Hepatocyte (in vitro differentiated cells): ENCODE measurements at regions not wholly inside any gene's neighbourhood (a gene's known extent, or its start where the extent isn't known, plus 50 kb on each side); places are given as distances from the start of the nearest gene placed in this dataset.

Experiments used
- DNase-seq: peaks from one replicate; pipeline ENCODE4 v3.0.0-alpha.2; 2016; ENCODE audit warnings: low spot score
- H2AFZ ChIP-seq: fragments of 200-600 bp; sonication (generic); 2 replicates; pipeline ENCODE4 v1.6.0; 2016; ENCODE audit warnings: antibody characterized with exemption, mild to moderate bottlenecking
- H3K27ac ChIP-seq: fragments of 200-600 bp; sonication (generic); 2 replicates; pipeline ENCODE4 v1.5.1; 2016; ENCODE audit warnings: mild to moderate bottlenecking
- H3K27me3 ChIP-seq: fragments of 200-600 bp; sonication (generic); 2 replicates; pipeline ENCODE4 v1.6.1; 2016
- H3K36me3 ChIP-seq: fragments of 200-600 bp; sonication (generic); replicated peaks from 2 replicates; pipeline ENCODE4 v1.5.1; 2016; ENCODE audit warnings: low read depth; ENCODE audit not compliant: insufficient read depth
- H3K4me1 ChIP-seq: fragments of 200-600 bp; sonication (generic); 2 replicates; pipeline ENCODE4 v1.5.1; 2016; ENCODE audit warnings: mild to moderate bottlenecking, moderate library complexity; ENCODE audit not compliant: insufficient read depth
- H3K4me2 ChIP-seq: fragments of 200-600 bp; sonication (generic); 2 replicates; pipeline ENCODE4 v1.6.0; 2016
- H3K4me3 ChIP-seq: fragments of 200-600 bp; sonication (generic); 2 replicates; pipeline ENCODE4 v1.5.1; 2016; ENCODE audit warnings: mild to moderate bottlenecking
- H3K79me2 ChIP-seq: fragments of 200-600 bp; sonication (generic); 2 replicates; pipeline ENCODE4 v1.6.0; 2017; ENCODE audit warnings: mild to moderate bottlenecking
- H3K9me2 ChIP-seq: fragments of 200-600 bp; sonication (generic); replicated peaks from 2 replicates; pipeline ENCODE4 v1.6.0; 2017; ENCODE audit warnings: mild to moderate bottlenecking; ENCODE audit not compliant: insufficient read depth
- H3K9me3 ChIP-seq: fragments of 200-600 bp; sonication (generic); 2 replicates; pipeline ENCODE4 v1.5.1; 2016; ENCODE audit warnings: low read depth, mild to moderate bottlenecking
- H4K20me1 ChIP-seq: fragments of 200-600 bp; sonication (generic); 2 replicates; pipeline ENCODE4 v1.6.0; 2016; ENCODE audit warnings: mild to moderate bottlenecking; ENCODE audit not compliant: insufficient read depth, poor library complexity, severe bottlenecking
- EZH2 ChIP-seq: fragments of 200-600 bp; sonication (generic); IDR thresholded peaks from 2 replicates; pipeline ENCODE4 v1.6.1; 2016; ENCODE audit warnings: antibody characterized with exemption, mild to moderate bottlenecking, borderline replicate concordance
- EZH2phosphoT487 ChIP-seq: fragments of 200-600 bp; sonication (generic); IDR thresholded peaks from one replicate; pipeline ENCODE4 v1.6.1; 2018; ENCODE audit warnings: antibody characterized with exemption, mild to moderate bottlenecking, low read depth, moderate library complexity; ENCODE audit not compliant: unreplicated experiment, severe bottlenecking
- whole genome bisulfite sequencing: methylation state at CpG from one replicate; pipeline ENCODE4 v1.1.6; 2016; ENCODE audit warnings: low lambda C conversion rate; ENCODE audit errors: missing lambda C conversion rate; 5-methylcytosine and 5-hydroxymethylcytosine counted together
- TF ChIP-seq, protein P1 (sequence below): fragments of 200-600 bp; sonication (generic); IDR thresholded peaks from 2 replicates; pipeline ENCODE4 v1.5.1; 2016; ENCODE audit warnings: antibody characterized with exemption, mild to moderate bottlenecking; ENCODE audit not compliant: poor library complexity

DNA sequence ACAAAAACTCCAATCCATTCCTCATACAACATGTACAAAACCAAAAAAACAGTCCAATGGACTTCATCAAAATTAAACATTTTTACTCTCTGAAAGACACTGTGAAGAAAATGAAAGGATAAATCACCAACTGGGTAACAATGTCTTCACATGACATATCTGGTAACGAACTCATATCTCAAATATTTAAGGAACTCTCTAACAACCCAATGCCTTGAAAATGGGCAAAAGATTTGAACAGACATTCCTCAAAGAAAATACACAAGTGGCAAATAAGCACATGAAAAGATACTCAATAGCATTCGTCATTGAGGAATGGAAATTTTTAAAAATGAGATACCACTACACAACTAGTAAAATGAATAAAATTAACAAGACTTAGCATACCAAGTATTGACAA lies 198.7 kb upstream of the RASSF8 start:
- H3K4me1 ChIP-seq, result peaks cover 23% of the 10 kb centered on the region
- H3K27me3 ChIP-seq, result no peaks in the 10 kb centered on the region
- H4K20me1 ChIP-seq, result no peaks in the 10 kb centered on the region
- no peaks in the 10 kb centered on the region for H3K9me3 ChIP-seq
- H2AFZ ChIP-seq, result no peak overlapping the region
- TF ChIP-seq, protein P1, sequence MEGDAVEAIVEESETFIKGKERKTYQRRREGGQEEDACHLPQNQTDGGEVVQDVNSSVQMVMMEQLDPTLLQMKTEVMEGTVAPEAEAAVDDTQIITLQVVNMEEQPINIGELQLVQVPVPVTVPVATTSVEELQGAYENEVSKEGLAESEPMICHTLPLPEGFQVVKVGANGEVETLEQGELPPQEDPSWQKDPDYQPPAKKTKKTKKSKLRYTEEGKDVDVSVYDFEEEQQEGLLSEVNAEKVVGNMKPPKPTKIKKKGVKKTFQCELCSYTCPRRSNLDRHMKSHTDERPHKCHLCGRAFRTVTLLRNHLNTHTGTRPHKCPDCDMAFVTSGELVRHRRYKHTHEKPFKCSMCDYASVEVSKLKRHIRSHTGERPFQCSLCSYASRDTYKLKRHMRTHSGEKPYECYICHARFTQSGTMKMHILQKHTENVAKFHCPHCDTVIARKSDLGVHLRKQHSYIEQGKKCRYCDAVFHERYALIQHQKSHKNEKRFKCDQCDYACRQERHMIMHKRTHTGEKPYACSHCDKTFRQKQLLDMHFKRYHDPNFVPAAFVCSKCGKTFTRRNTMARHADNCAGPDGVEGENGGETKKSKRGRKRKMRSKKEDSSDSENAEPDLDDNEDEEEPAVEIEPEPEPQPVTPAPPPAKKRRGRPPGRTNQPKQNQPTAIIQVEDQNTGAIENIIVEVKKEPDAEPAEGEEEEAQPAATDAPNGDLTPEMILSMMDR, result no peak
- no peak for TF ChIP-seq EZH2phosphoT487
- TF ChIP-seq EZH2, result no peak
- H3K79me2 ChIP-seq, result no peaks in the 10 kb centered on the region
- no peaks in the 10 kb centered on the region for H3K36me3 ChIP-seq
- no peak overlapping the region for H3K4me3 ChIP-seq
- H3K4me2 ChIP-seq, result no peak overlapping the region
- WGBS, result 82% methylated on average over 2 of the region's 2 CpGs
- DNase-seq, result no peak
- H3K27ac ChIP-seq, result no peak overlapping the region
- no peaks in the 10 kb centered on the region for H3K9me2 ChIP-seq

DNA sequence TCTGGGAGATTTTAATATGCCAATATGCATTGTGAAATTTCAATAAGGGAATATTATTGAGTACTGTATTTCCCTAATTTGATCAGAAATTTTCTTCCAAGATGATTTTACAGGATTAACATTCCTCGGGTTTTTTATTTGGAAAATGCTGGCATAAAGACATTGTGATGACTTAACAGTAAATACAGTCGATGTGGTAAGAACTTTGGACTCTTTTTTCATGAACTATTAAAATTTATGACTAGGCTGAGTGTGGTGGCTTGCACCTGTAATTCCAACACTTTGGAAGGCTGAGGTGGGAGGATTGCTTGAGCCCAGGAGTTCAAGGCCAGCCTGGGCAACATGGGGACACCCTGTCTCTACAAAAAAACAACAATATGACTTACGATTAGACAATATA lies 197.1 kb upstream of the RASSF8 start:
- Histone ChIP-seq H3K36me3 (no peaks in the 10 kb centered on the region), H3K9me2 (no peaks in the 10 kb centered on the region), H3K4me2 (no peak overlapping the region), H3K4me3 (no peak overlapping the region), H3K27ac (no peak overlapping the region), H4K20me1 (no peaks in the 10 kb centered on the region), H3K4me1 (peaks cover 13% of the 10 kb centered on the region), H3K27me3 (no peaks in the 10 kb centered on the region), H3K9me3 (no peaks in the 10 kb centered on the region), H3K79me2 (no peaks in the 10 kb centered on the region), H2AFZ (no peak overlapping the region)
- TF ChIP-seq, protein P1, result no peak
- no peak for TF ChIP-seq EZH2
- TF ChIP-seq EZH2phosphoT487, result no peak
- 67% methylated on average over 3 of the region's 3 CpGs for WGBS
- no peak for DNase-seq

DNA sequence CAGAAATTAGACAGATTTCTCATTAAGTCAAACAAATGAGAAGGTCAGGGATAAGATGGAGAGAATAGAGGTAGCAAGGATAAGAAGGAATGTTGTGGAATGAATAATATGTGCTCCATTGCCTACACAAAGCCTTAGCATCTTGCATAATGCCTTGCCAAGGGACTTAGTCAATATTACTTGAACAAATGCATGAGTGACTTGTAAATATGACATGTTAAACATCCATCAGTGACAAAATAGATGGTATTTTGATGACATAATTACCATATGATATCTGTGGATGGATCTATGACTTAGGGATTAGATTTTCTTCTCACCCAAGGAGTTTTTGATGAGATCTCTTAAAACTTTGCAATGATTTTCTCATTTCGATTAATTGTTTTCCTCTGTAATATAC lies 194.1 kb upstream of the RASSF8 start:
- H3K79me2 ChIP-seq, result no peaks in the 10 kb centered on the region
- TF ChIP-seq, protein P1, result no peak
- TF ChIP-seq EZH2 (no peak), EZH2phosphoT487 (no peak)
- no peaks in the 10 kb centered on the region for H4K20me1 ChIP-seq
- no peaks in the 10 kb centered on the region for H3K9me2 ChIP-seq
- 82% methylated on average over 1 of the region's 1 CpG for WGBS
- no peak for DNase-seq
- H3K4me3 ChIP-seq, result no peak overlapping the region
- no peaks in the 10 kb centered on the region for H3K36me3 ChIP-seq
- no peaks in the 10 kb centered on the region for H3K27me3 ChIP-seq
- H2AFZ ChIP-seq, result no peak overlapping the region
- H3K4me1 ChIP-seq, result no peaks in the 10 kb centered on the region
- H3K4me2 ChIP-seq, result no peak overlapping the region
- H3K27ac ChIP-seq, result no peak overlapping the region
- H3K9me3 ChIP-seq, result no peaks in the 10 kb centered on the region

DNA sequence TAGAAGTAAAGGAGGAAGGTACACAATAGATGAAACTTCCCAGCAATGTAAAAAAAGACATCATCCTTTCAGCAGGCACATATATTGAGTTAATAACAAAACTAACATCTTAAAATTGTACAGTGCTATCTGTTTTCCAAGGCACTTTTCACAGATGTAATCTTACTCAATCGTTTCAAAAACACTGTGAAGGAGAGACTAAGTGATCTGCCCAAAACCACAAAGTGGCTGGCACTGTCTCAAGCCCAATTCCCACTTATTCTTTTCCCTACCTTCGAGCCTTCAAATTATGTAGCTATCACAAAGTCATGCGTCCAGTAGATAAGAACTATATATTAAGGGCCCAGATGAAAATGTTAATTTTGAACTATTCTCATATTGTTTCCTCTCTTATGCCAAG lies 193.6 kb upstream of the RASSF8 start:
- H3K4me2 ChIP-seq, result no peak overlapping the region
- no peaks in the 10 kb centered on the region for H4K20me1 ChIP-seq
- H3K27me3 ChIP-seq, result no peaks in the 10 kb centered on the region
- H3K9me3 ChIP-seq, result no peaks in the 10 kb centered on the region
- no peak for DNase-seq
- TF ChIP-seq, protein P1, result no peak
- TF ChIP-seq EZH2 (no peak), EZH2phosphoT487 (no peak)
- H3K4me1 ChIP-seq, result no peaks in the 10 kb centered on the region
- no peak overlapping the region for H3K27ac ChIP-seq
- no peak overlapping the region for H3K4me3 ChIP-seq
- H2AFZ ChIP-seq, result no peak overlapping the region
- no peaks in the 10 kb centered on the region for H3K79me2 ChIP-seq
- 81% methylated on average over 3 of the region's 3 CpGs for WGBS
- H3K9me2 ChIP-seq, result no peaks in the 10 kb centered on the region
- no peaks in the 10 kb centered on the region for H3K36me3 ChIP-seq
